Lung microvascular endothelial cell (primary cell): ENCODE measurements at regions not wholly inside any gene's neighbourhood (a gene's known extent, or its start where the extent isn't known, plus 50 kb on each side); places are given as distances from the start of the nearest gene placed in this dataset.

Experiments used
- DNase-seq, 2 donors: peaks; one replicate each; pipeline versions ENCODE4 v3.0.0 to v3.0.0-alpha.2; 2010; ENCODE audit warnings: low read depth in 2 of 2

DNA sequence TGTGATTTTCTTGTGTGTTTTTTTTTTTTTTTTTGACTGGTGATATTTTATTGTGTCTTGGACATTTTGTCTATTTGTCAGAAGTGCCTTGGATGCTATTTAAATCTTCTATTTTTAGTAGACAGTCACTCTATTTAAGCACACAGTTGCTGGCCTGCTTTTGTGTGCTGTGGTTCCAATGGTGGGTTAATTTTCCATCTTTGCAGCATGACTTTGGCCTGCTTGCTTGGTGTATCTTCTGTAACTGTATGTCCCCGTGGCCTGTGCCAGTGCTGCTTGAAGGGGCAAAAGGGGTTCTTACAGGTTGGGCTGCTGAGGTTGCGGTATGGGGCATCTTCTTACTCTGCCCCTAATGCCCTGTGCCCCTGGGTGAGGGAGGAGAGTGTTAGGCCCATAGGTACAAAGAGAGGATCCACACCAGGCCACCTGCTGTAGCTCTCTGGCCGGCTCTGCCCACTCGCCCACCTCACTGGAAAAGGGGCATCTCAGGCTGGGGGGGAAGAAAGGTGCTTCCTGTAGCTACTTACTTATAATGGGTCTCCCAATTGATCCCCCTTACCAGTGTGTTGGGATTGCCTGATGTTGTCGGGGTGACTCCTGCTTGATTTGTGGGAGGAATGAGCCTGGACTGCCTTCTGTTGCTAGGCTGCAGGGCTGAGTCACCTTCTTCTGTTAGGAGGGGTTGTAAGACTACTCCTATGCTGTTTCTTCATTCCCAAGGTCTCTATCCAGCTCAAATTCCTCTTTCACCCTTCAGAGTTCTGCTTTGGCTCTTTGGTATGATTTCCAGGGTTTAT lies 490.0 kb upstream of the HS6ST1 start:
- DNase-seq: no peak

DNA sequence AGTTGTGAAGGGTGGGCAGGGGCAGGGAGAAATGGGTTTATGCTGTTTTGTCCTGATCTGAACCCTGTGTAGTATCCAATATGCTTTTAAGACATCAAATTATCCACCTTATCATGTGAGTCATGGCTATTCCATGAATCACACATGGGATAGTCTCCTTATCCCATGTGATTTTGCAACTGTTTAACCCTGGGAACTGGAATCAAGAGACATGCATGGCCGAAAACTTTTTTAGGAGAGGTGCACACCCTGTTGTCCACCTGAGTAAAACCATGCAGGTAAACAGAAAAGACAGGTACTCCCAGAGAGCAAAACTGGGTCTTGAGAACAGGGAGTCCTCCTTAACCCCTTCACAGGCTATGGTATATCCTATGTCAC lies 490.6 kb upstream of the HS6ST1 start:
- no peak for DNase-seq

DNA sequence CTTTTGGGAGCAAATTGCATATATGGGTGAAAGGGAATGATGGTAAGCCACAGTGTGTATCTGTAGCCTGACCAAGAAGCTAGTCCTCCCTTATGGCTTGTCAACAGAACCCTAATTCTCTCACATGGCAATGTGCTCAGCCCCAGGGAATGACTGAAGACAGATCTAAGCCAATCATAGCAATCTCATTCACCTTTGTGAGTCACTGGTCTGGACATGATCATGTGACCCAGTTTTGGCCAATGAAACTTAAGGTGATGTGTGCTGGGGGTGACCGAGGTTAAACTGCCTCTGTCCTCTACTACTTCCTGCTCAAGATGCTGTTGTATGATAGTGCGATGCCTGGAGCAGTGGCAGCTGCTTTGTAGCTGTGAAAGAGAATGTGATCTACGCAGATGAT lies 491.2 kb upstream of the HS6ST1 start:
- DNase-seq: no peak

DNA sequence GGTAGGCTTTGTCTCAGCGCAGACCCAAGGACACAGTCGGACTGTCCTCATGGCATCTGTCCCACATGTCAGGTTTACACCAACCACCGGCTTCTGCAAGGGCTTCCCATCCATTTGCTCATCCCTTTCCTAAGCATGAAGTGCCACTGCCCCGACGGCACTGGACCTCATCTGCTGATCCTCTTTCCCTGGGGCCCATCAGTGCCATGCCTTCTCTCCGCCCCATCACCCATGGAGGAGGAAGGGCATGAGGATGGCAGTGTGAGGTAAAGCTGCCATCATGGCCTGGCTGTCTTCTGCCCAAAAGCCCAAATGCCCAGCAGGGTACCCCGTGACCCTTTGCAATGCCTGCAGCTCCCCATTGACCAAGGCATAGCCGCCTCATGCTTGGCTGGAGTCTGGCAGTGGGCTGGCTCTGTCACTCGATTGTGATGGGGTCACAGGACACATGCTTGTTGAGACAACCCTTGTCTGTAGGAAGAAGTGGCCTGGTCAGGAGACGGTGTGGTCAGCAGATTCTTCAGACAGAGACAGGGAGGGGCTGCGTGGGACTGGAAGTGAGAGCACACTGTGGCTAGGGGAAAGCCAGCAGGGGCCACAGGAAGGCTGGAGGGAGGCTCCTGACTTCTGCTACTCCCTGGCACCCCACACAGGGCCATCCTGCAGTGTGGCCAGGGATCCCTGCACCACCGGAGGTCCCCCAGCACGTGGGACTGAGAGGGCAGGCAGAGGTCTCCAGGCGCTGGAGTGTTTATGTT lies 493.7 kb upstream of the HS6ST1 start:
- no peak for DNase-seq

DNA sequence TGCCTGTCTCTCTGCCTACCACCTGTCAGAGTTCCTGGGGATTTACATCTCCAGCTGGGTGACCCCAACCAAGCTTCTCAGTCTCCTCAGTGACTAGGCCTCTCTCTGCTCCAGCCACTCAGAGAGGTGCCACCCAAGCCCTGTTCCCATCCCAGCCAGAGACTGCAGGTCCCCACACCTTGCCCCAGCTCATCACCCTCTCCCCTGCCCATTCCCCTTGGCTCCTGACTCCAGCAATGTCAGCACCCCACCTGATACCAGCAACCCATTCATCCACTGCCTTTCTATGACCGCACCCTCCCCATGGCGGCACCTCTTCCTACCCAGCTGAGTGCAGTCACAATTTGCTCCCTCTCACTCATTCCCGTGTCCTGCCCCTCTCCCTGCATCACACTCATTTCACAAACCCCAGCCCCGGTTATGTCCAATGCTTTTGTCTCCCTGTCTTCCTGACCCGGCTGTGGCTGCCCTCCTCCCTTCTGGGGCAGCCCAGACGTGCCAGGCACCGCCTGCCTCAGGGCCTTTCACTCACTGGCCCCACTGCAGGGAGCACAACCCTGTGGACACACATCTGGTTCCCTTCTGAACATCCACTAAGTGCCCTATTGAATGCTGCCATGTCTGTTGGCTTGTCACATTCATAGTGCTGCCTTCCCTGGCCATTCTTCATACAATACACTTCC lies 494.8 kb upstream of the HS6ST1 start:
- DNase-seq: no peak

DNA sequence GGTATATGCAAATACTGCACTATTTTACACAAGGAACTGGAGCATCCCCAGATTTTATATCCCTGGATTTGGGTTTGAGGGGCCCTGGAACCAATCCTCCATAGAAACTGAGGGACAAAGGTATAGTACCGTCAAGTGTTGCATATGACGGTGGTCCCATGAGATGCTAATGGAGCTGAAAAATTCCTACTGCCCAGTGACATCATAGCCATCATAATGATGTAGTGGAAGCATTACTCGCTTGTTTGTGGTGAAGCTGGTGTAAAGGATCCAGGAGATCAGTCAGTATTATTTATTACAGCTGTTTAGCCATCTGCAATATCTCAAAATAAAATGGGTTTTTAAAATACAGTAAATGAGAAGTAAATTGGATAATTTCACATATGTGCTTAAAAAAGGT lies 496.6 kb upstream of the HS6ST1 start:
- no peak for DNase-seq

DNA sequence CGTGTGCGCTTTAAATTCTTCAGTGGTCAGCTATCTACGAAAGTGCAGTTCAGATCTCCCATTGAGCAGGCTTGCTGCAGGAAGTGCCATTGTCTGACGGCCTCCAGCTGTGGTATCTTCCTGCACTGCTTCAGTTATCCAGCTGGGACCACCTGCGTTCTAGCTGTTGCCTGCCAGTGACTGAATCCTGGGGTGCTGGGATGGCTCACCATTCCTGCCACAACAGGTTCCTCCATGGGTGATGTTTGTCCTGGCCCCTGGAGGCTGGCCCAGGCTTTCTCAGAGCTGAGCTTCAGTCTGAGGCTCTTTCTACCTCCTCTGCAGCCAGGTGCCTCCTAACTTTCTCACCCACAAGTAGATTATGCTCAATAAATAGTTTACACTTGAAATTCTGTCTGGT lies 498.5 kb upstream of the HS6ST1 start:
- DNase-seq: no peak

DNA sequence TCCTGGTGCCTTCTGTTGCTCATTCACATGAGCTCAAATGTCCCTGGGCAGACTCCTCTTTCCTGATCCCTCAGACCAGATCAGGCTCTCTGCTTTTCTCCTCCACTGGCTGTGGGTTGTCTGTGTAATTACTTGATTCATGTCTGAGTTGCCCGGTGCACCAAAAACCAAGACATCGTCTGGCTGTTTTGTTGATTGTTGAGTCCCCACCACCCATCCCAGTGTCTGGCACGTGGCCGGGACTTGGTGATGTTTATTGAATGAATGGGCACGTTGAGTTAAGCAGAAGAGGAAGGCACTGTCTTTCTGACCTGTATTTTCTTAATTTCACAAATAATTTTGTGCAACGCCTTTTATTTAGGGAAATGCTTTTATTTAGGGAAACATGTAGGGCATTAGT lies 499.1 kb upstream of the HS6ST1 start:
- no peak for DNase-seq

DNA sequence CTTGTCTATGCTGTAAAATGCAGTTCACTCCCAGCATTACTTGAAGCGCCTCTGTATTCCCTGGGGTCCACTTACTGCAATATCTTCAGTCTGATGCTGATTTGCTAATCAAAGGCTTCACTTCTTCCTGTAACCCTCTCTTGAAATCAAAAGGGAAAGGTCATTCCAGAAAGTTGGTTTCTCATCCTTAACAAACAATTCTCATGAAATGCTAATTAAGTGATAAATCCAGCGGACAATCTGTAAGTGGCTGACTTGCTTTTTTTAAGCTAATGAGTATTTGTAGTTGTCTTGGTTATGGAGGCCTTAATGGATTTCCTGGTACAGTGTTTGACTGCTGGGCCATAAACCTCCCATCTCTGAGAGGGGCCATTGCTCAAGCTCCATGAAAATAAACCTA lies 499.6 kb upstream of the HS6ST1 start:
- DNase-seq: no peak

DNA sequence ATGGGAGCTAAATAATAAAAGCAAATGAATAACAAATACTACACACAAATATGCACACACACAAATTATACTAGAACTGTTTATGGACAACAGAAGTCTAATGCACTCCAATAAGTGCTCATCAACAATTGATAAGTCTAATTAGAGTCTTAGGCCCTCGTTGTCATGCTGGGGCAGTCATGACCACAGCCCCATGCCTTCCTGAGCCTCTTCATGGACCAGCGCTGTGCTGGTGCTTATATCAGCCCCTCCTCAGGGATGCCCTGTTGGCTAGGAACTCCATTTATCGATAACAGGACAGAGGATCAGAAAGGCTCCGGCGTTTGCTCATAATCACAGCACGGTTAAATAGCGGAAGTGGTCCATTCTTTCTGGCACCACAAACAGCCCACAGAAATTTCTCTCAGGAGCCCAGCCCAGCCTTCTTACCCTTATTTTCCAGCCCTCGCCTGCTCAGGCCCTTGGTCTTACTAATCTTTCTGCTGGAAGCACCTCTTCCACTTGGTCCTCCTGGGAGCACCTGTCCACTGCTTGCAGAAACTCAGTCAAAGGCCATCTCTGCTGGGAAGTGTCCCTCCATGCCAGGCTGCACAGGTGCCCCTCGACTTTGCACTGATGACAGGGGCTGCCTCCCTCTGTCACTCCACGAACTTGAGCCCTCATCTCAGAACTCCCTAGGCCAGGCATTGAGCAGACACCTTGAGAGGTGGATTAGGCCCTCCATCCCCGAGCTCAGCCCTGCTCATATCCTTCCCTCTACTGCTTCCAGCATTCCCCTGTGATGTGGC lies 500.2 kb upstream of the HS6ST1 start:
- DNase-seq: no peak

DNA sequence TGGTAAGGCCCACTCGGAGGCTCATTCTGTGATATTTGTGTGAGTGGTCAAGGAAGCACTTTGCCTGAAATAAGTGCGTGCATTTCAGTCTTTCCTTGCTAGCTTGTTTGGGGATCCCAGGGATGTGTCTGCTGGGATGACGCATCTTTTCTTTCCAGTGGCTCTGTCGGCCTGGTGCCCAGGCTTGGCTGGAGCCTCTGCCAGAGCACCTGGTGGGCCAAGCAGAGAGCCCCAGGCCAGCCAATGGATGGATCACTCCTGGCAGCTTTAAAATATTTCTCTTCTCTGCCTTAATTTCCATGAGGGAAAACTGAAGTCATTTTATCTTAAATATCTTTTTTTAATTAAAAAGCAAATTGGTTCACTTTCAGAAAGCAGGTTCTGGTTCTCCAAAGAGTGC lies 501.8 kb upstream of the HS6ST1 start:
- DNase-seq: no peak

DNA sequence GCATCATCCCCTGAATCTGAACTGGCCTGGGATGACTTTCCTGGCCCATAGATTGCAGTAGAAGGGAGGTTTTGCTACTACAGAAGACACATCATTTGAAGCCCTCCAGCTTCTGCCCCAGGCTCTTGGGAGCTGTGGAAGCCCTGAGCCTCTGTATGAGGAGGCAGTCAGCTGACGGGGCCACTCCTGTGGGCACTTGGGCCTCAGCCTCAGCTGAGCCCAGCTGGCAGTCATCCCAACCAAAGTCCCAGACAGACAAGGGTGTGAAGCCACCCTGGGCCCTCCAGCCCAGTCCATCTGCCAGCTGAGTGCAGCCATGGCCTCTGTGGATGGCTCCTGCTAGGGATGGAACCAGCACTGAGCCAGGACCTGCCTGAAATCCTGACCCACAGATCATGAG lies 502.3 kb upstream of the HS6ST1 start:
- no peak for DNase-seq

DNA sequence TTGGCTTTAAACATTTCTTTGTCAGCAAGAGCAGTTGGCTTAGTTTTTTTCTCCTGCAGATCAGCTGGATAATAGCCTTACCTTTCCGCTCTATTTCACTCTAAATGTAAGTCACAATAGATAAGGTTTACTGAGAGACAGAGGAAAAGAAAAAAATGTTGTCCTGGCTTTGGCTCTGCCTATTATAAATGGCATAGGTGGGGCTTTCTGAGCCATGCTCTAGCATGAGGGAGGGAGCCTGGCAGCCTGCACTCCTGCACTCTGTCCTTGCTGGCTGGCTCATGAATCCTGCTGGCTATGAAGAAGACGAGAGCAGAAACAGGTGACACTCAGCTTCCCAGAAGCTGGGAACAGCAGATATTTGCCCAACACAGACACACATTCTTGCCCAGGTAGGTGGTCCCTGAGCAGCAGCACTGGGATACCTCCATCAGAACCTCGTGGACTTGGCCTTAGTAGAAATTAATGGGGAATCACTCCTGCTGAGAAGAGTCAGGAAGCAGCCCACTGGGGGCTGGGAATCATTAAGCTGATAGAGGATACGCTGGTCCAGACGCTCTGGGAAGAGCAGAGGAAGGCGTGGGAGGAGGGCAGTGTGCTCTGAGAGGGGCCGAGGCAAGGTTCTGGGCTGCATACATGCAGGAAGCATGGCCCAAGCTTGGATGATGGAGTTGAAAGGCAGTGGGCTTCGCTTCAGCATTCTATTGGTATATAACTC lies 514.4 kb upstream of the HS6ST1 start:
- DNase-seq: no peak

DNA sequence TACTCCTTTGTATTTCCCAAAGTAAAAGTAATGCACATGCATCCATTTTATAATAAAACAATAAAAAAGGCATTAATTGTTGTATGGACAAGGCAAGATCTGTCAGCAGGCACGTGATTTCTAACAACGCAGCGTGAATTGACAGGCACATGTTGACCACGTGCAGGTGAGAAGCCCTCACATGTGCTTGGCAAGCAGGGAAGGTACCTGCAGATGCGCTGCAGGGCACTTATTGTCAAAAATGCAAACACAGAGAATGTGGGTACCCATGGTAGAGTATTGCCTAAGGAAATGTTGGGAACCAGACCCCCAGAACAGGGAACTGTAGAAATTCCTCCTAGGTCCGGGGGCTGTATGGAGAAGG lies 515.0 kb upstream of the HS6ST1 start:
- DNase-seq: no peak

DNA sequence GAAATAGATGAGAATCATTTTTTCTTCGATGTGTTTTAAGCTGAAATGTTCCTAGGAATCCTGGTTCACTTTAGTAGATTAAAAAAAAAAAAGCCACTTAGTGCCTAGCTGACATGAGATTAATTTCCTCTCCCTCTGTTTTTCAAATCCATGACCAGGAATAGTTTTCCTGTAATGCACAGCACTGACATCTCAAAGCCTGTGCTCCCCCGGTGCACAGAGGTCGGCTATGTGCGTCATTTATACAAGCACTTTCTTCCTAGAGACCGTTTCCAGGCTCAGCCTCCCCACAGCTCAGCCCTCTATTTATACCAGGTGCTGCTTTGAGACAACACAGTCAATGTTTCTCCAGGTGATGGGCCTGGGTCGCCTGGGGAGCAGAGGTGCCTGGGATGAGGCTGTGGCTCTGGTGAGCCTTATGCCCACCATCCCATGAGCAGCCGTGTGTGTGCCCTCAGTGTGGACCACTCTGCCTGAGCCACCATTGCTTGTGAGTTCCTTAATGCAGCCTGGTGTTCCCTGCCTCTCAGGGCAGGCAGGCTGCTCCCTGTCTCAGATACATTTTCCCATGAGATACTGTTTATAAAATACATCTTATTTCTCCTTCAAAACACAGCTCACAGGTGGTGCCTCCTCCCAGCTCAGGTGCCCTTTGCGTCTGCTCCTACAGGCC lies 515.7 kb upstream of the HS6ST1 start:
- no peak for DNase-seq

DNA sequence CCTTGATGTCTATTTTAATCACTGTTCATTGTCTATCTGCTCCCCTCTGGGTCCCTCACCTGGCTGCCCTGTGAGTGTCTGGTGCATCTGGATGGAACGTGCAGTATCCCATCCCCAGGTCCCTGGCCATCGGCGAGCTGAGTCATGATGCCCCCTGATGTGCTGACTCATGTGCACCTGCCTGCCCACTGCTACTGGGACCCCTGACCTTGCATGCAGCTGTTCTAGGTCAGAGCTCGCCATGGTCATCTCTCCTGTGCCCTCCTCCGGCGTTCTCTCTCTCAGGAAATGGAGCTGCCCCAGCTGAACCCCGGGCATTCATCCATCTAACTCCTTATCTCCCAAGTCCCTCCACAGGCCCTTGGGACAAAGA lies 516.2 kb upstream of the HS6ST1 start:
- DNase-seq: no peak

DNA sequence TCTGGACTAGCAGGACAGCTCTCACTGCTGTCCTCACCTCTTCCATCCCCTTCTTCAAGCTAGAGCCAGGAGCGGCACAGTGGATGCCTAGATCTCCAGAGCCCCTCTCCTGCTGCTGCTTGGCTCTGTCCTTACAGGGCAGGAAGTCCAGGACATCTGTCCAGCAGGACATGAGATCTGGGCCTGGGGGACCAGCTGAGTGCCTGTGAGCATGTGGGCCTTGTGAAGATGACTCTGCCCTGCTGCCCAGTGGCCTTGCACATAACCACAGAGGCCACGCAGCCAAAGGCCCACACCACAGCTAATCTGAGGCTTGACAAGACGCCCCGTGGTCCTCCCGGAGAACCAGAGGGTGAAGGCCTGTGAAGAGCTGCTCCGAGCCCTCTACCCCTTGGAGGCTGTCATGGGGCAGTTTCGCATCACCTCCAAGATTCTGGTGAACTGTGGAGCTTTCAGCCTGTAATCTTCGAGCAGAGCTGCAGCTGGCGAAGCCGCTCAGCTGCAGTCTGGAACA lies 516.7 kb upstream of the HS6ST1 start:
- no peak for DNase-seq

DNA sequence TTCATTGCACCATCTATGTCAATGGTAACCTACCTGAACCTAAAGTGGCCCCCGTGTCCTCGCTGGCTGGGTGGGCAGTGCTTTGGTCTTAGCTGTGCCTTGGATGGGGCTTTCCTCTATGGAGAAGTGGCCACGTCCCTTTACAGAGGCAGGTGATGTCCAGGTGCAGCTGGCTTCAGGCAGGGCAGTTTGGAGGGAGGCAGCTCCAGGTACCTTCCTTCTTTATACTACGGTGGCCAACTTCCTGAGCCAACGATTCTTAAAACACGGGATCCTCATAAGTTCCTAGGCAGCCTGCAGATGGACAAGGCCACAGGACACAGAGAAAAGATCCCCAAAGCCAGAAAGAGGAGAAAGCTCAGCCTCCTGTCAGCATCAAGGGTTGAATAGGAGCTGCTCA lies 517.3 kb upstream of the HS6ST1 start:
- no peak for DNase-seq

DNA sequence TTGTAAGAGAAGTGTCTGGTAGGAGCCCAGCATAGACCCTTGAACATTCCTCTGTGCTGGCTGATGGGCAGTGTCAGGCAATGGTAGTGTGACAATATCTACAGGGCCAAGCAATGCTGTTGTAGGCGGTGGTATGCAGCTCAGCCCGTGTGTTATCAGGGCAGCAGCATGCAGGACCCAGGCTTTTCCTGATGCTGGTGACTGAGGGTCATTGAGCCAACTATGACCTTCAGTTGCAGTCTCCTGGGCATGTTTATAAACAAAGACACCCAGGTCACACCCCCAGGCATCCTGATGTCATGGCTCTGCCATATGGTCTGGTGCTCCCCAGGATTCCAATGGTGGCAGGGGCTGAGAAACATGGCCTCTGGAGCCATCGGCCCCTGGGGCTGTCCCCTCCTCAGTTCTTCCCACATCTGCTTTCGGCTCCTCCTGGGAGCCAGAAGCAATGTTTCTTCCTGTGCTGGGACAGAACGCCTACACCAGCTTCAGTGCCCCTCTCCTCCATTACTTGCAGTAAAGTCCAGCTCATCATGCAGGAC lies 518.0 kb upstream of the HS6ST1 start:
- no peak for DNase-seq

DNA sequence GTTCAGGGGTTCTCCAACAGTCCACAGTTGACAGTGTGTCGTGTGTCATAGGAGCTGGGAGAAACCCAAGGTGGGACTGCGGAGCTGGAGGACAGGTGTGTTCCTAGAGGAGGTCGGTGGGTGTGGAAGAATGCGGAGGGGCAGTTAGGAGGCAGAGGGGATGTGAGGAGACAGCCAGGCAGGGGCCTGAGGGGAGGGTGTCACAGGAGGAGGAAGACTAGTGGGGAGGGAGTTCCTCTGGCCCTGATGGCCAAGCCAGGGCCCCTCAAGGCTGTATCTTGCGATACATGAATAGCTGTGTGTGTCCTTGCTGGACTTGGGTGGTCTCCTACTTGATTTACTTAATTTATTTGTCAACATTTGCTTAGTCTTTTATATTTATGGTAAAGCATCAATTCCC lies 519.6 kb upstream of the HS6ST1 start:
- DNase-seq: no peak
